HepG2 (cell line): ENCODE measurements at regions not wholly inside any gene's neighbourhood (a gene's known extent, or its start where the extent isn't known, plus 50 kb on each side); places are given as distances from the start of the nearest gene placed in this dataset.

ENCODE experiments used
- ARNT ChIP-seq: fragments of 450-650 bp; IDR thresholded peaks from 2 replicates; pipeline ENCODE4 v1.6.1; 2017
- MTF1 ChIP-seq: sonication (generic); formaldehyde crosslinking; IDR thresholded peaks from 2 replicates; pipeline ENCODE4 v1.5.0; 2020; ENCODE audit warnings: missing genetic modification reagents
- MXI1 ChIP-seq: IDR thresholded peaks from 3 replicates; pipeline ENCODE4 v1.6.1; 2012; ENCODE audit warnings: low read depth, low read length, inconsistent platforms, borderline replicate concordance
- POLR2A ChIP-seq, 2 experiments: IDR thresholded peaks; 2 replicates each; pipeline ENCODE4 v1.6.1; 2011; ENCODE audit warnings: low read depth in 2 of 2, low read length in 2 of 2, mild to moderate bottlenecking in 1 of 2, moderate library complexity in 1 of 2; ENCODE audit not compliant: insufficient read depth in 1 of 2
- RAD21 ChIP-seq: fragments of 450-650 bp; formaldehyde crosslinking; IDR thresholded peaks from 2 replicates; pipeline ENCODE4 v1.5.0; 2020; ENCODE audit warnings: mild to moderate bottlenecking
- ZNF556 ChIP-seq: sonication (generic); formaldehyde crosslinking; IDR thresholded peaks from 2 replicates; pipeline ENCODE4 v1.4.0; 2020; ENCODE audit warnings: mild to moderate bottlenecking, missing genetic modification reagents, borderline replicate concordance
- ZSCAN30 ChIP-seq: sonication (generic); formaldehyde crosslinking; IDR thresholded peaks from 2 replicates; pipeline ENCODE4 v1.5.0; 2020; ENCODE audit warnings: mild to moderate bottlenecking, missing genetic modification reagents
- TF ChIP-seq, protein P1 (sequence below): sonication (generic); formaldehyde crosslinking; IDR thresholded peaks from 2 replicates; pipeline ENCODE4 v1.4.0; 2020; ENCODE audit warnings: missing genetic modification reagents
- TF ChIP-seq, protein P2 (sequence below): IDR thresholded peaks from 2 replicates; pipeline ENCODE4 v1.6.1; 2016; ENCODE audit warnings: missing compliant biosample characterization, missing genetic modification reagents, borderline replicate concordance

DNA sequence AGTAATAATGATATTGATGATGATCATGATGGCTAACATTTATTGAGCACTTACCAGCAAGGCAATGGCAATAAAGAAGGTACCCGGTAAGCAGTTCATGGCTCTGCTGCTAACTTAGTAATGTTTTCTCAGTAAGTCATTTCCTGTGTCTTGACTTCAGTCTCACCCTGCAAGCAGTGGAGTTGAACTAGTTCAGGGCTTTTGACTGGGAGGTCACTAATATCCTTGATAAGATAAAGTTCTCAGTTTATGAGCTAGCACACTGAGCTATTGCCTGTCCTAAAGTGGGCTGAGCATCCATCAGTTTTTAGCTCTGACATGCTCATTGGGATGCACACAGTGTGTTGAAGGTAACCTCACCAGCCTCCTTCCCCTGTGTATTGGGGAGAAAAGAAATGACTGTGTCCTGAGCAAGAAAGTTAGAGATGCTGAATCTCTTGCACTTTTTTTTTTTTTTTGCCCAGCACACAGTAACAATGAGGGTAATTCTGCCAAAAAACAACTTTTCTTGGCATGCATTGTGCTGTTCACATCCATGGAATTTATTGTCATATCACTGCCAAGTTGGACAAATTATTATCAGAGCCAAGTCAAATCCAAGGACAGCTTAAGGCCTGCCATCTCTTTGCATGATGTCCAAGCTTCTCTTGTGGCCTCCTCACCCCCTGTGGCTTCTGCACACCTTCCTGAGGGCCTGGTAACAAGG is 55.5 kb upstream of the GADD45A start:
- TF ChIP-seq, protein P1, sequence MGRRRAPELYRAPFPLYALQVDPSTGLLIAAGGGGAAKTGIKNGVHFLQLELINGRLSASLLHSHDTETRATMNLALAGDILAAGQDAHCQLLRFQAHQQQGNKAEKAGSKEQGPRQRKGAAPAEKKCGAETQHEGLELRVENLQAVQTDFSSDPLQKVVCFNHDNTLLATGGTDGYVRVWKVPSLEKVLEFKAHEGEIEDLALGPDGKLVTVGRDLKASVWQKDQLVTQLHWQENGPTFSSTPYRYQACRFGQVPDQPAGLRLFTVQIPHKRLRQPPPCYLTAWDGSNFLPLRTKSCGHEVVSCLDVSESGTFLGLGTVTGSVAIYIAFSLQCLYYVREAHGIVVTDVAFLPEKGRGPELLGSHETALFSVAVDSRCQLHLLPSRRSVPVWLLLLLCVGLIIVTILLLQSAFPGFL (CRISPR knock-in tag), result no peak
- no peak for TF ChIP-seq POLR2A (IDR thresholded peaks at IDR 0.05; ENCODE audit: insufficient read depth in 1 of 2, low read depth in 2 of 2, low read length in 2 of 2)
- TF ChIP-seq ZNF556, result no peak
- TF ChIP-seq MXI1, result no peak
- TF ChIP-seq ZSCAN30 (CRISPR knock-in tag), result no peak
- no peak for TF ChIP-seq RAD21 (CRISPR knock-in tag)
- no peak for TF ChIP-seq ARNT
- TF ChIP-seq MTF1 (CRISPR knock-in tag), result no peak
- TF ChIP-seq, protein P2, sequence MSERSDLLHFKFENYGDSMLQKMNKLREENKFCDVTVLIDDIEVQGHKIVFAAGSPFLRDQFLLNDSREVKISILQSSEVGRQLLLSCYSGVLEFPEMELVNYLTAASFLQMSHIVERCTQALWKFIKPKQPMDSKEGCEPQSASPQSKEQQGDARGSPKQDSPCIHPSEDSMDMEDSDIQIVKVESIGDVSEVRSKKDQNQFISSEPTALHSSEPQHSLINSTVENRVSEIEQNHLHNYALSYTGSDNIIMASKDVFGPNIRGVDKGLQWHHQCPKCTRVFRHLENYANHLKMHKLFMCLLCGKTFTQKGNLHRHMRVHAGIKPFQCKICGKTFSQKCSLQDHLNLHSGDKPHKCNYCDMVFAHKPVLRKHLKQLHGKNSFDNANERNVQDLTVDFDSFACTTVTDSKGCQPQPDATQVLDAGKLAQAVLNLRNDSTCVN (CRISPR knock-in tag), result no peak
